Lung microvascular endothelial cell (primary cell): ENCODE measurements at regions not wholly inside any gene's neighbourhood (a gene's known extent, or its start where the extent isn't known, plus 50 kb on each side); places are given as distances from the start of the nearest gene placed in this dataset.

Experiments used
- DNase-seq, 2 donors: peaks; one replicate each; pipeline versions ENCODE4 v3.0.0 to v3.0.0-alpha.2; 2010; ENCODE audit warnings: low read depth in 2 of 2

GRCh38 chrX:15918003-15918402, 63.4 kb upstream of the AP1S2 start:
- DNase-seq: no peak

- DNase-seq: peak; percentile 31 to 57
Measured at GRCh38 chrX:15916704-15917084, 62.1 kb upstream of the AP1S2 start.

DNA sequence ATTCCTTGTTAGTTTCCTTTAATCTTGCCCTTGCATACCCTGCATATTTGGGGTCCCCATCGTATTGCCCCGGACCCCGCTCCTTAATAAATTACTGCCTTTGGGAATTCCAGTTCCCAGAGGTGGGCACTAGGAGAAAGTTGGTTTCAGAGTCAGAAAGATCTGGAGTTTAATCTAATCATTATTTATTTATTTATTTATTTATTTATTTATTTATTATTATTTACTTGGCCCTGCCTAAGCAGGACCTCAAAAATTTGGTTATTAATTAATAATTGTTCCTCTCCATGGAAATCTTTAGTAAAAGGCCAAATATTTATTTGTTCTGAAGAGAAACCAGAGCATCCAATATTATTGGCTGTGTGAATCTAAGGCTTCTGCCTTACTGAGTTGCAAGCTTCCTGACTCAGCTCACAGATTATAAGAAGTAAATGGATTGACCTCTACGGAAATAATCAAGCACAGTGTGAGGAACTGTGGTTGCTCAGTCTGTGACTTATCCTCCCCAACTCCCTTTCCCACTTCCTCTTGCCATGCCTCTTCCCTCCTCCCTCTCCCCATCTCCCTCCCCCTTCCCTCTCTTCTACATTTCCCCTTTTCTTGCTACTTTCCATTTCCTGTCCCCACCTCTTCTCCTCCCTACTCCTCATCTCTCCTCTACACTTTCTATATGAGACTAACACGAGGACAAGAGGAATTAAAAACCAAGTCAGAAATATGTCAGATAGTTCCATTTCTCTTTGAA, 61.5 kb upstream of the AP1S2 start:
- peak in 1 of 2 donors; percentile 42 for DNase-seq

GRCh38 chrX:15914486-15914885, 59.9 kb upstream of the AP1S2 start:
- DNase-seq: no peak

DNA sequence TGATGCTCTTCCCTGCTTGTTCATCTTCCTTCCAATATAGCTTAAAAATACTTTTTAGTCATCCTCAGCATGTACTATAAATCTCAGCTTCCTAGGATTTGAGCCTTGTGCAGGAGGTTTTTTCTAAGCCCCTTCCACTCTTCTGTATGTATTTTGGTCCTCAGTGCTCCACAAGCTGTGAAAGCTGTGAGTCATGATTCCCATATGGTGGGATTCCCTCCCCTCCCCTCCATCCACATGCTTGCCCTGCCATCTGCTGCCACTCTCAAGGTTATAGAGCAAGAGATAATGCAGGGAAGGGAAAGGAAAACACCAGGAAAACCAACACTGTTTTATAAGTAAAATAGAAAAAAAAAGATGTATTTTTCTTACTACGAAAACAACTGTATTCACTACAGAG, 58.5 kb upstream of the AP1S2 start:
- DNase-seq: no peak

- DNase-seq: no peak
Measured at GRCh38 chrX:15911734-15912550, 57.3 kb upstream of the AP1S2 start.

- DNase-seq: no peak
Measured at GRCh38 chrX:15909605-15910004, 55.0 kb upstream of the AP1S2 start.

DNA sequence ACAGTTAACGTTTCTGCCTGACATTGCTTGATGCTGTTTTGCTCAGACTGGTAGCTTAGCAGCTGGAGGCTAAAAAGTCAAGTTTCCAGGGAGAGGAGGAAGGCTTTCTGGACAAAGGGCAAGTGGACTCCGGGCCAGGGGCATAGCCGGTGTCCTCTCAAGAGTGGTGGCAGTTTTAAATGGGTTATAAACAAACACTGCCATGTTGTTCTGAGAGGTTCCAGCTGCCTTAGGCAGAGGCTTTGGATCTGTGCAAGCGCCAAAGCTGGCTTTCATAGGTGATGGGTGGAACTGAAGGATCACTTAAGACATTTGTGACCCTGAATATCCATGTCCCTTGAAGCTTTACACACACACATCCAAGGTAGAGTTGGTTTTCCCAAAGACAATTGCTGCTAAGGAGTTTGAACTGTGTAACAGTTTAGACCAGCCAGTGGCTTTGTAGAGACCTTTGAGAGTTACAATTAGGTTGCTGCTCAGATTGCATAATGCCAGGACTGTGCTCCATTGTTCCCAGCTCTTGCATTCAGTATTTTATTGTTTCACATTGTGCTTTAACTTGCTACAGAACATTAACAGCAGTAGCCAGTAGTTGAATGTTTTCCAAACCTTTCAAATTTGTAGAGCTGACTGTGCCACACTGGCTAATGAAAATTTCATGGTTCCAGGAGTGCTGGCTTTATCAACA, 54.1 kb upstream of the AP1S2 start:
- DNase-seq: peak in 1 of 2 donors; percentile 51

GRCh38 chrX:15906041-15906943, 51.7 kb upstream of the AP1S2 start:
- DNase-seq: no peak
